Activated T-cell treated with anti-CD3 and anti-CD28 coated beads, Interleukin-2, amount 50 U/mL, for 48 hours (primary cell): ENCODE measurements at regions not wholly inside any gene's neighbourhood (a gene's known extent, or its start where the extent isn't known, plus 50 kb on each side); places are given as distances from the start of the nearest gene placed in this dataset.
A peak's percentile ranks its signal among the peaks of the same experiment; 100 is the strongest.
"Not testable (repeated sequence)": the region's sequence is repeated elsewhere in the genome, so short reads cannot be mapped to it uniquely, and the experiment has no call there.

Experiments
- DNase-seq, 2 experiments: peaks; one replicate each; pipeline ENCODE4 v3.0.0-alpha.2; 2020

GRCh38 chr6:85356743-85357142 is 93.1 kb upstream of the NT5E start:
- DNase-seq: not testable (repeated sequence)

DNA sequence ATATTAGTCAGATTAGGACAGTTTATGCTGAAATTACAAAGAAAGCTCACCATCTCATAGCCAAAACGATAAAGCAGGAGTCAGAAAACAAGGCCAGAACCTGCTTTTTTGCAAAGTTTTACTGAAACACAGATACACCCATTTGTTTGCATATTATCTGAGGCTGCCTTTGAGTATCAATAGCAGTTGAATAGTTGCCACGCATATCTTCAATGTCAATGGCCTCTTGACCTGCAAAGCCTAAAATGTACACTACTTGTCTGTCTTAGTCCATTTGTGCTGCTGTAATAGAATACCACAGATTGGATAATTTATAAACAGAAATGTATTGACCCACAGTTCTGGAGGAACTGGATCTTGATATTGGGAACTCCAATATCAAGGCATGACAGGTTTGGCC is 94.1 kb upstream of the NT5E start:
- no peak for DNase-seq

GRCh38 chr6:85354761-85355618 is 94.9 kb upstream of the NT5E start:
- peak; percentile 79 to 80 for DNase-seq

DNA sequence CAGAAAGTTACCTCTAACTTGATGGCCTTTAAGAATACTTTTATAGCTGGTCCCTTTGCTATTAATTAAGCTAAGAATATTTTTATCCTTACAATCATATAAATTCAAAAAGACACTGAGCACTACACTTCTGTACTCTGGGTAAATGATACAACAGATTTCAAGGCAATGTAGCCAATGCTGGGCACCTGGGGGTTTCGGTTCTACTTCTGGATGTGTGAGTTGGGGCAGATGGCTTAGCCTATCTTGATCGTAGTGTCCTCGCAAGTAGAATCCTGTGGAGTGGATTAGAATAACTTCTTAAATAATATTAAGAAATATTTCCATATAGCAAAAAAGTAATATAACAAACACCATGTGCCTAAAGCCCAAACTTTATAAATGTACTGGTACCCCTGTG is 96.9 kb upstream of the NT5E start:
- no peak for DNase-seq

GRCh38 chr6:85348643-85349042 is 101.2 kb upstream of the NT5E start:
- no peak for DNase-seq

DNA sequence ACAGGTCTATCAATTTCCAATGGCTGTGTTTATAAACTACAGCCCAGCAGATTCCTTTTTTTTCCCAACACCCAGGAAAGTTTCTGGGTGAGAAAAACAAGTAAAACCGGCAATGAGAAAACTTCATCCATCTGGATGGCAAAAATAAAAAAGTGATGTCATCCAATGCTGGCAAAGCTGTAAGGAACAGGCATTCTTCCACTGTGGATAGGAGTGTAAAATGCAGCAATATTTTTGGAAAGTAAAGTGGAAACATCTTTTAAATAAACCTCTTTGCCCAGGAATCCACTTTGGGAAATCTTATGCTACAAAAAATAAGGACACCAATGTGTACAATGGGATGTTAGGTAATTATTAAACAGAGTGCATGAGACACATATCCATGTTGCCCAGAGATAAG is 102.1 kb upstream of the NT5E start:
- no peak for DNase-seq

GRCh38 chr6:85346196-85346595 is 103.7 kb upstream of the NT5E start:
- no peak for DNase-seq

DNA sequence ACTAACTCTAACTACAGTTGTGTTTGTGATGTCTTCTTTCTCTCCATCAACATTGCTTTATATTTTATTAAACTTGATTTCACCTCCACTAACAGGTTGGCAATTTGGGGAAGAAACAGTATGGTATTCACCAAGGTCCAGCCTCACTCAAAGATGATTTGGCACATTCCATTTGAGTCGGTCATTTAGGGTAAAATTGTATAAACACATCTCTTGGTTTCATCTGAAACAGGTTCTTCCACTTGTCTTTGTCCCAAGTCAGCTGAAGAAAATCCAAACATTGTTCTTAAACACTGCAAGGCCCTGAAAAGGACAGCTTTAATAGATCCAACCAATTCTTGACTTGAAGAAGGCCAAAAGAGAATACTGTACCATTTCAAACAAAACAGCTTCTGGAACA is 104.9 kb upstream of the NT5E start:
- no peak for DNase-seq

DNA sequence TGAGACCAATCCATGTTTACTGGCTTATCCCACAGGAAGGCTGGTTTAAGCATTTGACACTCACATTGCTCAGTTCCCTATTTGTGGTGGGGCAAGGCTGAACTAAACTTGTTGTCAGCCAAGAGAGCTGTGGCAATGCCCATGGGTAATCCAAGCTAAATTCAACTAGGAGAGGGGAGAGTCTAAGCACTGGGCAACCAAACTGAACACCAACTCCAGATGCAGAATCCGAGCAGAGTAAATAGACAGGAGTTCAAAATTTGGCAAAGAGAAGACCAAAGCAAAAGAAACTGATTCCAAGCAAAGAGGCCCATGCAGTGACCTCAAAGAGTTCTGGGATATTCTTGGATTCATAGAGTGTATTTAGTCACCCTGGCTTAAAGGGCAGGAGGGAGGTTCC is 106.5 kb upstream of the NT5E start:
- no peak for DNase-seq

GRCh38 chr6:85329196-85329595 is 120.7 kb upstream of the NT5E start:
- DNase-seq: no peak

GRCh38 chr6:85325811-85326210 is 124.1 kb upstream of the NT5E start:
- DNase-seq: not testable (repeated sequence)

- peak; percentile 80 to 81 for DNase-seq
Observed at GRCh38 chr6:85323435-85324040, 126.3 kb upstream of the NT5E start.

DNA sequence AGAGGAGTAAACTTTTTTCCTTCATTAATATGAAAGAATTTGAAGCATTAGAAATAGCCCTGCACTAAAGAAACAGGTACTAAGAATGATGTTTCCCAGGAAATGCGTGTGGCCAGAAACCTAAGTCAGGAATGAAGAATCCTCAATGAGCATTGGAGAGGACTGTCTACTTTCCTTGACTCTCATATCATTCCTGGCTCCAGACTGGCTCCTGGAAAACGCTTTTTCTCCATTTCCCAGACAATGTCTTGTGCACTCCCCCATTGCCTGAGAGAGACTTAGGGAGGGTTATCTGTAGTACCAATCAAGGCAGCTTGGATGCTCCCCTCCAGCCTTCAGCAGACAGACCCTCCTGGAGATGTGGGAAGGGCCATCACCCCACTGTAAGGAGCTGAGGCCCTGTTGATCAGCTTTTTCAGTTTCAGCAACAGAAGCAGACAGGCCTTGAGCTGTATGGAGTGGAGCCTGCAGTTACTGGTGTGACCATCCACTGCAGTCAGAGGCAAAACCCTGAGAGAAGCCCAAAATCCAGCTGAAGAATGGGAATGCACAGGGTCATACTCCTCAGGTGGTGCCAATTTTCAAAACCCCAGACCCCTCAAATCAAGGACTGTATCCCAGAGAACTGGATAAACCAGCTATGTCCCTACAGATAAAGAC is 127.3 kb upstream of the NT5E start:
- no peak for DNase-seq

DNA sequence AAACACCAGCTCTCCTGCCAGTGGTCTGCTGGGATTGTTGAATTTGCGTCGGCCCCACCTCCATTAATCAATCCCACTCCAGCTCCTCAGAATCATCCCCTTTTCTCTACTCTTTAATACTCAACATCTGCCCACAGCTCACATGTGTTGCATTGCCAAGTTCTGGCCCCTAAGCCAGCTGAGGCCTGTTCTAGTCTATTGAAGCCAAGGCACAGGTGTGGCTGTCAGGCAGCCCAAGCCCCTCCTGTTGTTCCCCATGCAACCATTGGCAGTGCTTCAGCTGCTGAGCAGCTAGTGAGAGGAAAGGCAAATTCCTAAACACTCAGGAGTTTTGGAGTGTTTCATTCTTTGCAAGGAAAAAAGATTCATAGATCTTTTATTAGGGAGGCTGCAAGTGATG is 128.0 kb upstream of the NT5E start:
- DNase-seq: no peak

GRCh38 chr6:85314586-85314985 is 135.3 kb upstream of the NT5E start:
- DNase-seq: no peak

DNA sequence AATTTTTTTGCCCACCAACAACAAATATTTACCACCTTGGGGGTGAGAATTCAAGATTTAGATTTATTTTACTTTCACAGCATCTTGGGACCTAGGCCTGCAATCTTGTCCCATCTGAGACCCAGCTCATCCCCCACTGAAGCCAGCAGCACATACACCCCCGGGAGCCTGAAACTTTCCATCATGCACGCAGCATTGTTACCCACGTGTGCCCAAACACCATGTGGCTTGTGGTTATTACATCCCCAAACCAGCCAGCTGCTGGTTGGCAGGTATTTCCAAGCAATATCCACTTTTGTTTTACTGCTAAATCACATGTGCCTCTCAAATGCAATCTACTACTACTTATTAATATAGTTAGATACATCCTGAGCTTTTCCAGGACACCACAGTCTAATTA is 149.3 kb upstream of the NT5E start:
- DNase-seq: no peak

GRCh38 chr6:85298553-85298952 is 151.3 kb upstream of the NT5E start:
- DNase-seq: no peak

DNA sequence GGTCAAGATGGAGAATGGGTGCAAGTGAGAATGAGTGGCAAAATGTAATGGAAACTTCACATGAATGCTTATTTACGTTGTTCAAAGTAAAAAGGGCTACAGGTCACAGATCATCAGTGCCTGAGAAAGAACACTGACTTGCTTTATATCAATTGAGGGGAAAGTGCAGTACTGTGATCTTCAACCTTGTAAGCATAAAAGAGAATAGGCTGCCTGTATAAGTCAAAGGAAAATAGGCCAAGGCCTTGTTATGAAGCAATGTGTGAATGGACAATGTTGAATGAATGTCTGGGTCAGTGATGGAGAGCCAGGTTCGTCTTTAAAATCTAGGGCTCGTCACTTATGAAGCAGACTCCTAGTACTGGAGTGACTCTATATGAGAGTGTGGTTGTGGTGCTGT is 158.6 kb upstream of the NT5E start:
- no peak for DNase-seq

DNA sequence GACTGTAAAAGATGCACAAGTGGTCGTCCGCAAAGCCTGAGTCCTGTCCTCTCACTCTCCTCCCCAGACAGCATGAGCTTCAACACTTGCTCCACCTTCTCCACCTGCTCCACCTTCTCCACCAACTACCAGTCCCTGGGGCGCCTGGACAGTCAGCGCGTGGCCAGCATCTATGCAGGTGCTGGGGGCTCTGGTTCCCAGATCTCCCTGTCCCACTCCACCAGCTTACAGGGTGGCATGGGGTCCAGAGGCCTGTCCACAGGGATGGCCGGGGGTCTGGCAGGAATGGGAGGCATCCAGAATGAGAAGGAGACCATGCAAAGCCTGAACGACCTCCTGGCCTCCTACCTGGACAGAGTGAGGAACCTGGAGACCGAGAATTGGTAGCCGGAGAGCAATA is 162.2 kb upstream of the NT5E start:
- DNase-seq: no peak

DNA sequence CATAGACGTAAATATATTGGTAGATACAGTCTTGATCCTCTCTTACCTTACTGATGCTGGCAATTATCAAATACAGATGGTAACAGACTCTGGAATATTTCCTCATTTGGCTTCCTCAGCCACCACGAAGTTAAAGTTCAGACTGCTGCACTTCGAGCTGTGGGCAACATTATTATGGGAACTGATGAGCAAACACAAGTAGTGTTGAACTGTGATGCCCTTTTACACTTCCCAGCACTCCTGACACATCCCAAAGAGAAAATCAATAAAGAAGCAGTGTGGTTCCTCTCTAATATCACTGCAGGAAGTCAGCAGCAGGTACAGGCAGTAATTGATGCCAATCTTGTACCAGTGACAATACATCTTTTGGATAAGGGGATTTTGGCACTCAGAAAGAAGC is 162.7 kb upstream of the NT5E start:
- DNase-seq: no peak

- DNase-seq: not testable (repeated sequence)
Observed at GRCh38 chr6:85286507-85286906, 163.4 kb upstream of the NT5E start.

DNA sequence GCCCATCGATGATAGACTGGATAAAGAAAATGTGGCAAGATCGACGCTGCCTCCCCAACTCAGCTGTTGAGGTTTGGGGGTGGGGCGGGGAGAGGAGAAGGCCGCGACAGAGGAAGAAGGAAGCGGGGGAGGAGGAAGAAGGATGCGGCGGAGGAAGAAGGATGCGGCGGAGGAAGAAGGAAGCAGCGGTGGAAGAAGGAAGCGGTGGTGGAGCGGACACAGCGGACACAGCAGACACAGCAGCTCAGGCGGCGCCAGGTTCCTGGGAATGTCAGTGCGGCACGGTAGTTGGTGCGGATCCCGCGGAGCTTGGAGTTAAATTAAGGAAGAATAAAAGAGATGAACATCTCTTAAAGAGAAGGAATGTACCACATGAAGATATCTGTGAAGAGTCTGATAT is 163.9 kb upstream of the NT5E start:
- DNase-seq: no peak

GRCh38 chr6:85285114-85285513 is 164.8 kb upstream of the NT5E start:
- no peak for DNase-seq

GRCh38 chr6:85283436-85283835 is 166.4 kb upstream of the NT5E start:
- DNase-seq: no peak
